ENCODE measurements at regions not wholly inside any gene's neighbourhood (a gene's known extent, or its start where the extent isn't known, plus 50 kb on each side); places are given as distances from the start of the nearest gene placed in this dataset.

DNA sequence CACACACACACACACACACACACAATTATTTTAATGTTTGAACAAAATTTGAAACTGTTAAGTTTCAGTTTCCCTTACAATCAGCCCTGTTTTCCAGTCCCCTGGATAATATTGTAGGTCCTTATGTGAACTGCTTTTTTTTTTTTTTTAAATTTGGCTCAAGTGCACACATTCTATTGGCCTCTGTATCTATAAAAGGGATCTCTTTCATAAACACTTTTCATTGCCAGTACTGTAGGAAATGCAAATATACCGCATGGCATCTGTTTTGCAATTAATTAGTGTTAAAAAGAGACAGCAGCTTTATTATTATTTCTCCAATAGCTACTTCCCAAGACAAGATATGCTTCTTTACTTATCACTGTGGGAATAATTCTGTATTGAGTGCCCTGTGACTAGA lies 738.7 kb downstream of the EPHA4 start:
- H3K4me3 ChIP-seq (replicated peaks; ENCODE audit: low read depth, low read length): no peak overlapping the region
- TF ChIP-seq CTCF (IDR thresholded peaks at IDR 0.05; ENCODE audit: low read length, missing control alignments): no peak
- DNase-seq (ENCODE audit: low read depth): no peak

DNA sequence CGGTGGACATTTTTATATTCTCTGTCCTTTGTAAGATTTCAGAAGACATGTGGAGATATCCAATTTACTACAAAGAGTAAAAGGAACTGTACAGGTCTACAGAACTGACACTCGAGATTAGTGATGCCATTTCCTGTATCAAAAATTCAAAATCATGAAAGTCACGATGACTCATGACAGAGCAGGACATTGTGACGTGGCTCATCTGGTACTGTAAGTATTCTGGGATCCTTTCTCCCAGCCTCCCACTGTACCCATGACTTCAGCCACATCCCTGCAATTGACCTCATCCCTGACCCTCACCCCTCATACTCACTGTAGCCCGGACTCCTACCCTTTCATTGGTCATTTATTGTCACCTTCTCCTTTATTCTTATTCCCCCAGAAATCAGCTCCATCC lies 736.5 kb downstream of the EPHA4 start:
- TF ChIP-seq CTCF (IDR thresholded peaks at IDR 0.05; ENCODE audit: low read length, missing control alignments): no peak
- DNase-seq (ENCODE audit: low read depth): peak; percentile 13
- no peak overlapping the region for H3K4me3 ChIP-seq (replicated peaks; ENCODE audit: low read depth, low read length)

DNA sequence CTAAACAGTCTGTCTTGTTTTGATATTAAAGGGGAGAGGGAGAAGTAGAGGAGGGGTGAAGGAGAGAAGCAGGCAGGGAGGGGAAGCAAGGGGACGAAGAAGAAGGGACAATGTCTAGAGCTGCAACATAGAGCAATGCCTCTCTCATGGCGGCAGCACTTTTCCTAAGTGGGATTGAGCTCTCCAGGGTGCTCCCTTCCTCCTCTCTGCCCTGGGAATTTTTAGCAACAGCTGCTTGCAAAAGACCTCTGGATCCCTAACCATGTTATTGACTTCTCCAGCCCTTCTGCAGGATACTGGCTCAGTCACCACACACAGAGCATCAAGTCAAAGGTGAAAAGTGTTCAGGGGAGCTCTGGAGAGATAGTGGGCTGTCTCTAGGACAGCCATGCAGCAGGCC lies 734.9 kb downstream of the EPHA4 start:
- no peak for TF ChIP-seq CTCF (IDR thresholded peaks at IDR 0.05; ENCODE audit: low read length, missing control alignments)
- DNase-seq (ENCODE audit: low read depth): no peak
- no peak overlapping the region for H3K4me3 ChIP-seq (replicated peaks; ENCODE audit: low read depth, low read length)

DNA sequence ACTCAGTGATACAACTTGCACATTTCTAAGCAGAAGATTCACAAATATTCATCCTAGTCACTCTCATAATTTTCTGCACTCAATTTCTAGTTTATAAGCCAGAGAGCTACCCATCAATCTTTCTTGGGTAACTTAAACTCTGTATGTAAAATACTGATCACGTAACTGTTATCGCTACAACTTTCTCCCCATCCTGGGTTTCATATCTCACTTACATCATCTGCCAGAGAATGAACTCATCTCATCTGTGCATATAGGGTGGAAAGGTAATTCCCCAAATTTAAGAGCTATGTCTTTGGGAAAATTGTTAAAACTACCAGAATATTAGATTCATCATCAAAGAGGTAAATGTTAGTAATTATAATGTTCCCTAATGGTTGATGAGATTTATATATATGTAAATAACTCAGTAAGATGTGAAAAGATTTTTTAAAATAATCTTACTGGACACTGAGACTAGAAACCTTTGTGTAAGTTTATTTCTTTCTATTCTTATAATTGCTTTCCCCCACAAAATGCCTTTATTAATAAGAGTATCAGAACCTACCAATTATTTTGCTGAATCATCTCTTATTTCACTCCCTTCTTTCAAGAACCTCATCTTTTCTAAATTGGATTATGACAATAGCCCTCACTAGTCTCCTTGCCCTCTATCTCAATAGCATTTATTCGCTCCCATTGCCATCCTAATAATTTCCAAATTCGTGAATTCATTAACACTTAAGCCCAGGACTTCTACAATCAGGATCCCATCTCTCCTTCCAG lies 729.0 kb downstream of the EPHA4 start:
- no peak for DNase-seq (ENCODE audit: low read depth)
- H3K4me3 ChIP-seq (replicated peaks; ENCODE audit: low read depth, low read length): no peak overlapping the region
- no peak for TF ChIP-seq CTCF (IDR thresholded peaks at IDR 0.05; ENCODE audit: low read length, missing control alignments)

DNA sequence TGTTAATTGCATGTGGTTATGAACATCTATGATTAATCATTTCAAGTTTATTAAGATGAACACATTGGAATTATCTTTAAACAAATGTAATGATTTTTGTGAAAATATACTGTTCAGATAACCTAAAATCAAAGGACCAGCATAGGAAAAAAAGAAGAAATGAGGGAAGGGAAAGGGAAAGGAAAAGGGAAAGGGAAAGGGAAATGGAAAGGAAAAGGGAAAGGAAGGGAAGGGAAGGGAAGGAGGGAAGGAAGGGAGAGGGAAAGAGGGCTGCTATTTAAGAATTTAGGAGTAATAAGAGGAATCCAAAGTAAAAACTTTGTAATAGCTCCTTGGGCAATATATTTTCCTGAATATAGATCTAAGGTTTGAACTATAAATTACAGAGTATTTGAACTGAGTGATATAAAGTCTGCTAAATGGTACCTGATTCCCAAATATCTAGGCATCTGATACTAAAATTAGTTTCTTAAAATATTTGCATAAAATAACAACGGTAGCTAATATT lies 726.3 kb downstream of the EPHA4 start:
- no peak for TF ChIP-seq CTCF (IDR thresholded peaks at IDR 0.05; ENCODE audit: low read length, missing control alignments)
- no peak for DNase-seq (ENCODE audit: low read depth)
- H3K4me3 ChIP-seq (replicated peaks; ENCODE audit: low read depth, low read length): no peak overlapping the region

DNA sequence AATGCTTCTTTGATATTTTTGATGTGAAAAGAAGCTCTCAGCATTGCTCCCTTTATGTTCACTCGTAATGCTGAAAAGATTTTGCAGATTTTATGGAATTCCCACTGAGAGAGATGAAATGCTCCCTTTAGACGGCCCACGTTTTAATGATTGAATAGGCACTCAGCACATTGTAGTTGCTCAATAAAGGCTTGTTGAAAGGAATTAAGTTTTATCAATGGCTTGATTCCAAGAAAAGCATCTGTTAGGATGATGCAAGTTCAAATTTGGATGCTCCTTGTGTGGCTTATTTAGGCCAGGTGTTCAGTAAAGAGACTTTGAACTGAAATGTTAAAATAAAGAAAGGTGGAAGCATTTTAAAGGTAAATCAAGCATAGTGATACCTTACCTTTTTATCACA lies 725.1 kb downstream of the EPHA4 start:
- DNase-seq (ENCODE audit: low read depth): peak; percentile 13
- TF ChIP-seq CTCF (IDR thresholded peaks at IDR 0.05; ENCODE audit: low read length, missing control alignments): no peak

DNA sequence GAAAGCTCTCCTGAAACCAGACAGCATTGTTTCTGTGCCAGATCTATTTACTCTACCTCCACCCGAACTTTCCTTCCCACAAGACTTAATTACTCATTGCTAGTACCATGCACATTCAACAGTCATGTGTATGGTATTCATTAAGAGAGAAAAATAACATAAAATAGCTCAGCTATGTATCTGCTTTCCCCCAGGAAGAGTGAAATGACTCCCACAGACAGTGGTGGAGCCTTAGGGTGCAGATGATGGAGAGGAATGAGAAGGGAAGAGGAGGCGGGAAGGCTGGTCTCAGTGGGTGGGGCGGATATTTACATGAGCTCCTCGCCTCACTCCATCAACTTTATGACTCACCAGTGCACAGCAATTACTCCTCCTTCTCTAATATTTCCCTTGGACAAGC lies 724.5 kb downstream of the EPHA4 start:
- TF ChIP-seq CTCF (IDR thresholded peaks at IDR 0.05; ENCODE audit: low read length, missing control alignments): no peak
- DNase-seq (ENCODE audit: low read depth): peak; percentile 50

More for the DNA sequence above, 725.1 kb downstream of the EPHA4 start:
- no peak overlapping the region for H3K4me3 ChIP-seq (replicated peaks; ENCODE audit: low read depth, low read length)

More for the DNA sequence above, 724.5 kb downstream of the EPHA4 start:
- H3K4me3 ChIP-seq (replicated peaks; ENCODE audit: low read depth, low read length): no peak overlapping the region
